GM12878 (cell line): ENCODE measurements at regions not wholly inside any gene's neighbourhood (a gene's known extent, or its start where the extent isn't known, plus 50 kb on each side); places are given as distances from the start of the nearest gene placed in this dataset.

Experiments
- ATAC-seq: fragments of 200-7000 bp; cut with Tn5 transposase; 3 replicates; pipeline ENCODE4 v1.9.1; 2020; ENCODE audit warnings: mild to moderate bottlenecking, moderate library complexity
- BruUV-seq: library from RNA; stranded (reverse); fragments of 400-500 nt; replicated peaks from 2 replicates; lab custom pipeline; 2021; lab: Mats Ljungman, UMichigan
- CTCF ChIA-PET: fragments of 300-600 bp; sonication (Branson Sonifier 250); formaldehyde crosslinking; extraction: SDS; loops from one replicate; lab custom pipeline; 2021; ENCODE audit warnings: inconsistent platforms; lab: Yijun Ruan, JAX
- POLR2A ChIA-PET: fragments of 350-600 bp; formaldehyde crosslinking; extraction: SDS; loops from one replicate; lab custom pipeline; 2021; ENCODE audit warnings: inconsistent platforms; lab: Charles Lee
- RAD21 ChIA-PET: fragments of 300-600 bp; sonication (Branson Sonifier 250); formaldehyde crosslinking; loops from one replicate; lab custom pipeline; 2023; ENCODE audit warnings: antibody characterized with exemption; ENCODE audit not compliant: unreplicated experiment; lab: Charles Lee
- SMC1A ChIA-PET: fragments of 300-600 bp; sonication (Branson Sonifier 250); formaldehyde crosslinking; loops from one replicate; lab custom pipeline; 2023; ENCODE audit not compliant: unreplicated experiment, uncharacterized antibody; lab: Charles Lee
- DNase-seq: peaks from one replicate; pipeline ENCODE4 v3.0.0-alpha.2; 2011; ENCODE audit warnings: low read depth, low spot score
- FAIRE-seq: peaks from 3 replicates; lab custom pipeline; 2011; peaks lifted over from hg19 to GRCh38; lab: Jason Lieb, UNC
- H2AFZ ChIP-seq: 2 replicates; pipeline ENCODE4 v1.6.0; 2011; ENCODE audit warnings: low read depth, low read length, control low read depth; ENCODE audit not compliant: control insufficient read depth
- H3K27ac ChIP-seq: 2 replicates; pipeline ENCODE4 v1.5.1; 2011; ENCODE audit warnings: control low read depth; ENCODE audit not compliant: control insufficient read depth, insufficient read depth
- H3K27me3 ChIP-seq, 2 experiments: replicated peaks in 1 of 2; 2 replicates each; pipeline versions ENCODE4 v1.6.0 to v1.6.1; 2011; ENCODE audit warnings: low read length in 1 of 2; ENCODE audit not compliant: control insufficient read depth in 2 of 2, insufficient read depth in 2 of 2
- H3K36me3 ChIP-seq, 2 experiments: 2 replicates each; pipeline ENCODE4 v1.5.1; 2011; ENCODE audit warnings: low read length in 1 of 2; ENCODE audit not compliant: control insufficient read depth in 2 of 2, insufficient read depth in 2 of 2
- H3K4me1 ChIP-seq: 2 replicates; pipeline ENCODE4 v1.6.1; 2011; ENCODE audit warnings: mild to moderate bottlenecking, low read length, moderate library complexity, mixed read lengths; ENCODE audit not compliant: control insufficient read depth, insufficient read depth
- H3K4me2 ChIP-seq: 2 replicates; pipeline ENCODE4 v1.6.0; 2011; ENCODE audit warnings: control low read depth; ENCODE audit not compliant: control insufficient read depth, insufficient read depth
- H3K4me3 ChIP-seq: fragments of 200-600 bp; sonication (generic); 2 replicates; pipeline ENCODE4 v1.5.1; 2016
- H3K79me2 ChIP-seq: 2 replicates; pipeline ENCODE4 v1.6.0; 2011; ENCODE audit warnings: low read length; ENCODE audit not compliant: control insufficient read depth, insufficient read depth
- H3K9ac ChIP-seq: 2 replicates; pipeline ENCODE4 v1.8.0; 2011; ENCODE audit warnings: low read length, control low read depth, mixed read lengths; ENCODE audit not compliant: control insufficient read depth, insufficient read depth
- H3K9me3 ChIP-seq: replicated peaks from 3 replicates; pipeline ENCODE4 v1.5.1; 2011; ENCODE audit warnings: mild to moderate bottlenecking, low read length; ENCODE audit not compliant: control insufficient read depth, insufficient read depth
- H4K20me1 ChIP-seq: 2 replicates; pipeline ENCODE4 v1.6.0; 2011; ENCODE audit not compliant: control insufficient read depth, insufficient read depth
- CHD2 ChIP-seq: IDR thresholded peaks from 2 replicates; pipeline ENCODE4 v1.6.1; 2011; ENCODE audit warnings: low read depth, low read length, improper control_type of control experiment, borderline replicate concordance
- CREM ChIP-seq: IDR thresholded peaks from 2 replicates; pipeline ENCODE4 v1.6.1; 2014; ENCODE audit warnings: antibody characterized with exemption, low read depth
- CTCF ChIP-seq, 3 experiments: IDR thresholded peaks in 2 of 3; conservative IDR thresholded peaks in 1 of 3; 2 replicates each; pipeline ENCODE4 v1.5.1; 2011; ENCODE audit warnings: low read depth in 3 of 3, low read length in 3 of 3, mild to moderate bottlenecking in 3 of 3, control low read depth in 2 of 3, moderate library complexity in 2 of 3, inconsistent platforms in 1 of 3, mixed read lengths in 1 of 3; ENCODE audit not compliant: control insufficient read depth in 2 of 3, insufficient read depth in 1 of 3; ENCODE audit errors: extremely low read depth in 1 of 3
- E2F4 ChIP-seq: IDR thresholded peaks from 2 replicates; pipeline ENCODE4 v1.6.1; 2012; ENCODE audit warnings: low read depth, low read length, improper control_type of control experiment
- FOS ChIP-seq: IDR thresholded peaks from 3 replicates; pipeline ENCODE4 v1.6.1; 2011; ENCODE audit warnings: borderline replicate concordance; ENCODE audit not compliant: insufficient read length; ENCODE audit errors: extremely low read depth
- HDAC2 ChIP-seq: fragments of 200-600 bp; sonication (generic); IDR thresholded peaks from 2 replicates; pipeline ENCODE4 v1.6.1; 2017
- HDAC6 ChIP-seq: fragments of 200-600 bp; sonication (generic); IDR thresholded peaks from one replicate; pipeline ENCODE4 v1.8.0; 2017; ENCODE audit warnings: antibody characterized with exemption; ENCODE audit not compliant: unreplicated experiment
- IRF4 ChIP-seq: IDR thresholded peaks from 2 replicates; pipeline ENCODE4 v1.6.1; 2011; ENCODE audit warnings: low read depth, low read length
- MEF2A ChIP-seq: IDR thresholded peaks from 2 replicates; pipeline ENCODE4 v1.6.1; 2011; ENCODE audit warnings: low read depth, mild to moderate bottlenecking, low read length, moderate library complexity; ENCODE audit not compliant: insufficient read depth
- MTA2 ChIP-seq: fragments of 450-650 bp; IDR thresholded peaks from 2 replicates; pipeline ENCODE4 v1.6.1; 2016; ENCODE audit warnings: low read depth, mild to moderate bottlenecking, moderate library complexity
- MYB ChIP-seq: fragments of 150-350 bp; IDR thresholded peaks from 2 replicates; pipeline ENCODE4 v1.6.1; 2014; ENCODE audit warnings: mild to moderate bottlenecking, low read depth, low read length, borderline replicate concordance
- PAX5 ChIP-seq: IDR thresholded peaks from 2 replicates; pipeline ENCODE4 v1.6.1; 2011; ENCODE audit warnings: low read depth, low read length, borderline replicate concordance
- POLR2AphosphoS2 ChIP-seq: IDR thresholded peaks from 2 replicates; pipeline ENCODE4 v1.6.1; 2011; ENCODE audit warnings: low read depth, mild to moderate bottlenecking, low read length, improper control_type of control experiment, moderate library complexity
- RELA ChIP-seq: fragments of 450-650 bp; IDR thresholded peaks from 2 replicates; pipeline ENCODE4 v1.8.0; 2014; ENCODE audit warnings: borderline replicate concordance; ENCODE audit not compliant: partially characterized antibody
- SKIL ChIP-seq: fragments of 450-650 bp; IDR thresholded peaks from 2 replicates; pipeline ENCODE4 v1.6.1; 2017; ENCODE audit warnings: mild to moderate bottlenecking, low read depth, inconsistent platforms; ENCODE audit not compliant: poor library complexity, severe bottlenecking
- SMAD1 ChIP-seq: fragments of 450-650 bp; IDR thresholded peaks from 2 replicates; pipeline ENCODE4 v1.6.1; 2018; ENCODE audit warnings: mild to moderate bottlenecking, low read depth; ENCODE audit not compliant: partially characterized antibody
- STAT3 ChIP-seq: IDR thresholded peaks from 2 replicates; pipeline ENCODE4 v1.6.1; 2011; ENCODE audit warnings: low read depth, low read length, improper control_type of control experiment
- TAF1 ChIP-seq: IDR thresholded peaks from 2 replicates; pipeline ENCODE4 v1.6.1; 2011; ENCODE audit warnings: mild to moderate bottlenecking, low read depth, low read length, borderline replicate concordance
- ZNF384 ChIP-seq: IDR thresholded peaks from 2 replicates; pipeline ENCODE4 v1.6.1; 2012; ENCODE audit warnings: low read depth, mild to moderate bottlenecking, low read length, improper control_type of control experiment, borderline replicate concordance
- ZSCAN29 ChIP-seq: fragments of 450-650 bp; IDR thresholded peaks from 2 replicates; pipeline ENCODE4 v1.6.1; 2017; ENCODE audit warnings: mild to moderate bottlenecking, moderate library complexity
- WGBS: methylation state at CpG from one replicate; pipeline ENCODE4 v1.1.6; 2016; ENCODE audit warnings: low lambda C conversion rate; ENCODE audit not compliant: insufficient replicate concordance, insufficient coverage; ENCODE audit errors: missing lambda C conversion rate; 5-methylcytosine and 5-hydroxymethylcytosine counted together
- in situ Hi-C: fragments of 300-500 bp; cut with MboI; formaldehyde crosslinking; loops from 9 replicates; pipeline ENCODE4 v1.14.3; 2018; ENCODE audit warnings: mixed read lengths
- intact Hi-C: fragments of 100-400 bp; cut with micrococcal nuclease; formaldehyde crosslinking; loops from one replicate; pipeline ENCODE4 v1.14.2; 2022; ENCODE audit not compliant: unreplicated experiment

- TF ChIP-seq MEF2A (no peak), STAT3 (no peak), PAX5 (no peak), SMAD1 (no peak), SKIL (no peak), E2F4 (no peak)
Observed at GRCh38 chr2:16224298-16225045, 284.1 kb downstream of the MYCN start (continued).

GRCh38 chr2:16223841-16224177, 283.5 kb downstream of the MYCN start:
- H3K4me2 ChIP-seq: no peak overlapping the region

More at GRCh38 chr2:16223841-16224177, 283.5 kb downstream of the MYCN start:
- no TSS peak for BruUV-seq
- Histone ChIP-seq H3K36me3 (no peaks in the 10 kb centered on the region), H3K27me3 (no peaks in the 10 kb centered on the region), H2AFZ (no peak overlapping the region), H3K9me3 (no peaks in the 10 kb centered on the region)
- ChIA-PET CTCF (no interaction called here), SMC1A (no interaction called here)
- intact Hi-C loops (no loop called here), in situ Hi-C loops (no loop called here)
- FAIRE-seq: no peak
- TF ChIP-seq CHD2 (no peak), SMAD1 (no peak), IRF4 (no peak), POLR2AphosphoS2 (no peak), ZNF384 (no peak), CREM (no peak), RELA (no peak), HDAC6 (no peak), CTCF (IDR thresholded peaks at IDR 0.05 in 2 of 3, conservative IDR thresholded peaks at IDR 0.05 in 1 of 3; ENCODE audit: control insufficient read depth in 2 of 3, extremely low read depth in 1 of 3, insufficient read depth in 1 of 3, low read depth in 3 of 3, low read length in 3 of 3) (no peak), MTA2 (no peak), FOS (no peak), ZSCAN29 (no peak), TAF1 (no peak), MYB (no peak), HDAC2 (no peak)
- TF ChIP-seq, all 136 proteins: peak for 0
- no peak for DNase-seq
- no peak for ATAC-seq
- ChIA-PET RAD21 (no interaction called here), POLR2A (no interaction called here)
- Histone ChIP-seq H3K27ac (no peak overlapping the region), H3K4me3 (no peak overlapping the region), H3K79me2 (no peaks in the 10 kb centered on the region), H3K9ac (no peak overlapping the region), H4K20me1 (no peaks in the 10 kb centered on the region), H3K4me1 (no peaks in the 10 kb centered on the region)
- WGBS: 6% methylated on average over 3 of the region's 3 CpGs
